Left renal pelvis (tissue), 4 donors: ENCODE measurements at regions not wholly inside any gene's neighbourhood (a gene's known extent, or its start where the extent isn't known, plus 50 kb on each side); places are given as distances from the start of the nearest gene placed in this dataset.
"Not testable (repeated sequence)": the region's sequence is repeated elsewhere in the genome, so short reads cannot be mapped to it uniquely, and the experiment has no call there.

Experiments
- DNase-seq, 4 donors: peaks; one replicate each; pipeline ENCODE4 v3.0.0-alpha.2; 2013; ENCODE audit warnings: low read depth in 4 of 4, low spot score in 3 of 4

GRCh38 chr3:124353691-124354090, 361.8 kb upstream of the ROPN1 start:
- no peak for DNase-seq

GRCh38 chr3:124354150-124354549, 362.2 kb upstream of the ROPN1 start:
- DNase-seq = no peak

GRCh38 chr3:124358156-124358555, 366.2 kb upstream of the ROPN1 start:
- no peak for DNase-seq

- DNase-seq = no peak
Observed at GRCh38 chr3:124360155-124360554, 368.2 kb upstream of the ROPN1 start.

- no peak for DNase-seq
Observed at GRCh38 chr3:124360563-124360962, 368.6 kb upstream of the ROPN1 start.

- DNase-seq = no peak
Observed at GRCh38 chr3:124361566-124361965, 368.7 kb upstream of the UMPS start.

- DNase-seq = no peak
Observed at GRCh38 chr3:124362455-124362854, 367.8 kb upstream of the UMPS start.

GRCh38 chr3:124363476-124363875, 366.8 kb upstream of the UMPS start:
- DNase-seq = no peak

- DNase-seq = no peak
Observed at GRCh38 chr3:124364317-124365020, 365.8 kb upstream of the UMPS start.

GRCh38 chr3:124366655-124367054, 363.6 kb upstream of the UMPS start:
- not testable (repeated sequence) for DNase-seq

- no peak for DNase-seq
Observed at GRCh38 chr3:124372775-124373174, 357.5 kb upstream of the UMPS start.

GRCh38 chr3:124373524-124373923, 356.7 kb upstream of the UMPS start:
- DNase-seq = no peak

- DNase-seq = no peak
Observed at GRCh38 chr3:124374583-124374982, 355.7 kb upstream of the UMPS start.

- DNase-seq = no peak
Observed at GRCh38 chr3:124381575-124382333, 348.5 kb upstream of the UMPS start.

GRCh38 chr3:124383051-124383450, 347.2 kb upstream of the UMPS start:
- no peak for DNase-seq

- DNase-seq = no peak
Observed at GRCh38 chr3:124383846-124384466, 346.3 kb upstream of the UMPS start.

GRCh38 chr3:124384527-124384926, 345.7 kb upstream of the UMPS start:
- DNase-seq = no peak

GRCh38 chr3:124385996-124386395, 344.3 kb upstream of the UMPS start:
- no peak for DNase-seq

- DNase-seq = no peak
Observed at GRCh38 chr3:124386996-124387595, 343.2 kb upstream of the UMPS start.

- DNase-seq = no peak
Observed at GRCh38 chr3:124391774-124392173, 338.5 kb upstream of the UMPS start.

- no peak for DNase-seq
Observed at GRCh38 chr3:124393340-124393739, 336.9 kb upstream of the UMPS start.
